MM.1S (cell line): ENCODE measurements at regions not wholly inside any gene's neighbourhood (a gene's known extent, or its start where the extent isn't known, plus 50 kb on each side); places are given as distances from the start of the nearest gene placed in this dataset.

ENCODE experiments used
- CTCF ChIP-seq: fragments of 300-600 bp; sonication (generic); IDR thresholded peaks from 2 replicates; pipeline ENCODE4 v1.5.1; 2016; ENCODE audit warnings: antibody characterized with exemption, low read length, mixed read lengths
- EZH2 ChIP-seq: fragments of 300-600 bp; sonication (generic); optimal IDR thresholded peaks from 2 replicates; pipeline ENCODE3; 2017; ENCODE audit warnings: low read depth, mild to moderate bottlenecking, antibody characterized with exemption, low read length, mixed read lengths
- EZH2phosphoT487 ChIP-seq: fragments of 300-600 bp; sonication (generic); IDR thresholded peaks from 2 replicates; pipeline ENCODE4 v1.6.1; 2018; ENCODE audit warnings: antibody characterized with exemption, low read length

- no peak for TF ChIP-seq CTCF
- no peak for TF ChIP-seq EZH2
- no peak for TF ChIP-seq EZH2phosphoT487
These were observed 112.4 kb upstream of the TLE3 start for GRCh38 chr15:70210076-70210475.
